ENCODE measurements at regions not wholly inside any gene's neighbourhood (a gene's known extent, or its start where the extent isn't known, plus 50 kb on each side); places are given as distances from the start of the nearest gene placed in this dataset.

- Histone ChIP-seq H3K4me1 (no peaks in the 10 kb centered on the region), H3K4me3 (no peak overlapping the region), H3K36me3 (no peaks in the 10 kb centered on the region), H3K27me3 (no peaks in the 10 kb centered on the region), H3K9me3 (no peaks in the 10 kb centered on the region), H3K27ac (no peak overlapping the region)
- DNase-seq: no peak
- TF ChIP-seq, protein P1, sequence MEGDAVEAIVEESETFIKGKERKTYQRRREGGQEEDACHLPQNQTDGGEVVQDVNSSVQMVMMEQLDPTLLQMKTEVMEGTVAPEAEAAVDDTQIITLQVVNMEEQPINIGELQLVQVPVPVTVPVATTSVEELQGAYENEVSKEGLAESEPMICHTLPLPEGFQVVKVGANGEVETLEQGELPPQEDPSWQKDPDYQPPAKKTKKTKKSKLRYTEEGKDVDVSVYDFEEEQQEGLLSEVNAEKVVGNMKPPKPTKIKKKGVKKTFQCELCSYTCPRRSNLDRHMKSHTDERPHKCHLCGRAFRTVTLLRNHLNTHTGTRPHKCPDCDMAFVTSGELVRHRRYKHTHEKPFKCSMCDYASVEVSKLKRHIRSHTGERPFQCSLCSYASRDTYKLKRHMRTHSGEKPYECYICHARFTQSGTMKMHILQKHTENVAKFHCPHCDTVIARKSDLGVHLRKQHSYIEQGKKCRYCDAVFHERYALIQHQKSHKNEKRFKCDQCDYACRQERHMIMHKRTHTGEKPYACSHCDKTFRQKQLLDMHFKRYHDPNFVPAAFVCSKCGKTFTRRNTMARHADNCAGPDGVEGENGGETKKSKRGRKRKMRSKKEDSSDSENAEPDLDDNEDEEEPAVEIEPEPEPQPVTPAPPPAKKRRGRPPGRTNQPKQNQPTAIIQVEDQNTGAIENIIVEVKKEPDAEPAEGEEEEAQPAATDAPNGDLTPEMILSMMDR (IDR thresholded peaks at IDR 0.05): no peak
- no peak for TF ChIP-seq POLR2A (IDR thresholded peaks at IDR 0.05)
Measured at GRCh38 chr5:157989296-157989695, 130.4 kb upstream of the CLINT1 start.

DNA sequence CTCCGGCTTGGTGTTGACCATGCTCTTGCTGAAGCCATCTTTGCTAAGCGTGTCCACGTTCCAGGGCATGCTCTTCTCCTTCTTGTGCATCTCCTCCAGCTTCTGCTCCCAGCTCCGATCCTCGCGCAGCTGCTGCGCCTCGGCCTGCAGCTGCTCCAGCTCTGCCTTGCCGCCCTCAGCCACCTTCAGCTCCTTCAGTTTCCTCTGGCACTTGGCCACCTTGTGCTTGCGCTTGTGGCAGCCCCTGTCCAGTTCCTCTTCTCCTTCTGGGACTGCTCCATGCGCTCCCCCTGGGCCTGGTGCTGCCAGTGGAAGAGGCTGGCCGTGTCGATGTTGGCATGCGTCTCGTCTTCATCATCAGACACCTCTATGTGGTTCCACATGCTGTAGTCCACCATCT is 128.3 kb upstream of the CLINT1 start:
- H3K4me1 ChIP-seq: no peaks in the 10 kb centered on the region
- TF ChIP-seq POLR2A (IDR thresholded peaks at IDR 0.05): no peak
- TF ChIP-seq, protein P1 (IDR thresholded peaks at IDR 0.05): no peak
- no peaks in the 10 kb centered on the region for H3K27me3 ChIP-seq
- H3K9me3 ChIP-seq: no peaks in the 10 kb centered on the region
- H3K36me3 ChIP-seq: no peaks in the 10 kb centered on the region
- DNase-seq: no peak
- no peak overlapping the region for H3K27ac ChIP-seq
- H3K4me3 ChIP-seq: no peak overlapping the region

DNA sequence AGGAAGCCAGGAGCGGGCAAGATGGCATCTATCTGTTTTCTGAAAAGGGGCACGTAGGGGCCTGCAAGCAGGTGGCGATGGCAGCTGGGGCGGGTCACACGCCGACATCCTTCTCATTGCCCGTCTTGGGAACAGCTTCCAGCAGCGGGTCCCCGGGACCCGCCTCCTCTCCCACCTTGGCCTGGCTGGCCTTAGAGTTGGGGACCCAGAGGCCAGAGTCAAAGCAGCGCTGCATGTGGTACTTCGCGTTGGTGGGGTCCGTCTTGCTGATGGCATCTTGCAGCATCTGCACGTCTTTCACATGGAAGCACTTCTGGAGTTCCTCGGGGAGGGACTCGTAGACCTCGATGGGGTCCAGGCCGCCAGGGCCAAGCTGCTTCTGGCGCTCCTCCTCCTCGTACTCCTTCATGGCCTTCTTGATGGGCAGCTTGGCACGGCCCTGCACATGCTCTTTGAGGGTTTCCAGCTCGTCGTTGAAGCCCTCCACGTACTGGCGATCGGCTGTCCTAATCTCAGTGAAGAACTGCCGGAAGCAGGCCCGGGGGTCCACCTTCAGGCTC is 127.6 kb upstream of the CLINT1 start:
- no peaks in the 10 kb centered on the region for H3K36me3 ChIP-seq
- no peak overlapping the region for H3K4me3 ChIP-seq
- no peaks in the 10 kb centered on the region for H3K27me3 ChIP-seq
- no peaks in the 10 kb centered on the region for H3K9me3 ChIP-seq
- no peaks in the 10 kb centered on the region for H3K4me1 ChIP-seq
- no peak for TF ChIP-seq POLR2A (IDR thresholded peaks at IDR 0.05)
- TF ChIP-seq, protein P1 (IDR thresholded peaks at IDR 0.05): no peak
- DNase-seq: no peak
- H3K27ac ChIP-seq: no peak overlapping the region

- Histone ChIP-seq H3K36me3 (no peaks in the 10 kb centered on the region), H3K4me3 (no peak overlapping the region), H3K27ac (no peak overlapping the region), H3K9me3 (no peaks in the 10 kb centered on the region), H3K27me3 (no peaks in the 10 kb centered on the region), H3K4me1 (no peaks in the 10 kb centered on the region)
- DNase-seq: no peak
- no peak for TF ChIP-seq POLR2A (IDR thresholded peaks at IDR 0.05)
- TF ChIP-seq, protein P1 (IDR thresholded peaks at IDR 0.05): no peak
Measured at GRCh38 chr5:157984611-157985010, 125.7 kb upstream of the CLINT1 start.

DNA sequence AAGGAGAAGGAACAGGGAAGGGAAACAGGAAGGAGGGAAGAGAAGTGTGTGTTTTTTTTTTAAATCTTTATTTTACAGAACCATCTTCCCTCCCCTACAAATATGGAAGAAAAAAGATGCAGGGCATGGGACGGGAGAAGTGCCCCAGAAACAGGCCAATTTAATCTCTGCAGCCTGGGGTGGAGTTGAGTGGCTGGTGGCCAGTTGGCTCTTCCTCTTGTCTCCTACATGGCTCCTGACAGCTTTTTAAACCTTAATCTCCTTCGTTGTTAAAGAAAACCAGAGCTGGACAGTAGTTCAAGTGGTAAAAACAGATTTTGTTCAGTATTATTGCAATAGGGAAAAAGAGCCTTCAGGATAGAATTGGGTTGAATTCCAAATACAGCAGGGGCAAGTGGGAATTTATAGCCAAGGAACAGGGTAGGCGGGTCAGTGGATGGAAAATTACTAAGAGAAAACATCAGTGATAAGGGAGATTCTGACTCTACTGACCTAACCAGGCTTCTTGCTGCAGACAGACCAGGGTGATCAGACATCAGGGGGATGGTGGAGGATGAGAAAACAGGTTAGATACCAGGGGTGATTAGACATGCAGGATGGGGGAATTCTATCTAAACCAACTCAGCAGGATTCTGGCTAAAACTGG is 125.1 kb upstream of the CLINT1 start:
- Histone ChIP-seq H3K36me3 (no peaks in the 10 kb centered on the region), H3K27ac (no peak overlapping the region), H3K4me3 (no peak overlapping the region), H3K4me1 (no peaks in the 10 kb centered on the region), H3K9me3 (no peaks in the 10 kb centered on the region), H3K27me3 (no peaks in the 10 kb centered on the region)
- no peak for DNase-seq
- TF ChIP-seq, protein P1 (IDR thresholded peaks at IDR 0.05): no peak
- TF ChIP-seq POLR2A (IDR thresholded peaks at IDR 0.05): no peak

Measured in Peyer's patch (tissue), 4 donors.